ENCODE measurements at regions not wholly inside any gene's neighbourhood (a gene's known extent, or its start where the extent isn't known, plus 50 kb on each side); places are given as distances from the start of the nearest gene placed in this dataset.

DNA sequence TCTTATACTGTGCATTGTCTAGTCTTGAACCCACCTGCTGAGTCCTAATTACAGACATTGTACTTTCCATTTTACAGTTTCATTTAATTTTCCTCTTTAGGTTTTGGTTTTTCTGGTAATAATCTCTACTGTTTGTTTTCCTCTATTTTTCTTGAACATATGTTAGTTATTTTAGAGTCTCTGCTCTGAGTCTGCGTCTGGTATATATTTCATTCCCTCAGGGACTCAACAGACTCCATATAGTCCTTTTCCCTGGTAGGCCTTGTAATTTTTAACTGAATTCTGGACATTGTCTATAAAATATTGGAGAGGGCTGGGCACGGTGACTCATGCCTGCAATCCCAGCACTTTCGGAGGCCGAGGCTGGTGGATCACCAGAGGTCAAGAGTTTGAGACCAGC is 121.8 kb upstream of the STOX2 start:
- no peaks in the 10 kb centered on the region for H3K4me1 ChIP-seq (ENCODE audit: control insufficient read depth in 1 of 2, insufficient read depth in 2 of 2, low read length in 2 of 2)
- no peaks in the 10 kb centered on the region for H3K79me2 ChIP-seq (ENCODE audit: insufficient read depth, low read length)
- no peak overlapping the region for H2AFZ ChIP-seq (ENCODE audit: insufficient read depth, low read depth, low read length, poor library complexity, severe bottlenecking)
- no peaks in the 10 kb centered on the region for H3K9me3 ChIP-seq (replicated peaks in 1 of 2; ENCODE audit: control insufficient read depth in 1 of 2, insufficient read depth in 1 of 2, low read length in 2 of 2)
- peaks cover 8% of the 10 kb centered on the region for H3K4me1 Mint-ChIP-seq
- no peak overlapping the region for H3K27ac ChIP-seq (ENCODE audit: low read depth in 1 of 2, low read length in 2 of 2)
- H3K9me3 Mint-ChIP-seq: peaks cover 0 to 3% (median 1%) of the 10 kb centered on the region in 7 donors
- H3K4me2 ChIP-seq (replicated peaks; ENCODE audit: extremely low read depth, low read length, poor library complexity, severe bottlenecking): no peak overlapping the region
- H3K4me3 ChIP-seq (replicated peaks in 1 of 3; ENCODE audit: low read depth in 2 of 3, low read length in 3 of 3): no peak overlapping the region
- 100% methylated on average over 3 of the region's 4 CpGs for WGBS (ENCODE audit: insufficient coverage)
- no peak overlapping the region for H3K9ac ChIP-seq (ENCODE audit: insufficient read depth, low read length, poor library complexity, severe bottlenecking)
- no peak overlapping the region for H3K4me3 Mint-ChIP-seq
- TF ChIP-seq, protein P1, sequence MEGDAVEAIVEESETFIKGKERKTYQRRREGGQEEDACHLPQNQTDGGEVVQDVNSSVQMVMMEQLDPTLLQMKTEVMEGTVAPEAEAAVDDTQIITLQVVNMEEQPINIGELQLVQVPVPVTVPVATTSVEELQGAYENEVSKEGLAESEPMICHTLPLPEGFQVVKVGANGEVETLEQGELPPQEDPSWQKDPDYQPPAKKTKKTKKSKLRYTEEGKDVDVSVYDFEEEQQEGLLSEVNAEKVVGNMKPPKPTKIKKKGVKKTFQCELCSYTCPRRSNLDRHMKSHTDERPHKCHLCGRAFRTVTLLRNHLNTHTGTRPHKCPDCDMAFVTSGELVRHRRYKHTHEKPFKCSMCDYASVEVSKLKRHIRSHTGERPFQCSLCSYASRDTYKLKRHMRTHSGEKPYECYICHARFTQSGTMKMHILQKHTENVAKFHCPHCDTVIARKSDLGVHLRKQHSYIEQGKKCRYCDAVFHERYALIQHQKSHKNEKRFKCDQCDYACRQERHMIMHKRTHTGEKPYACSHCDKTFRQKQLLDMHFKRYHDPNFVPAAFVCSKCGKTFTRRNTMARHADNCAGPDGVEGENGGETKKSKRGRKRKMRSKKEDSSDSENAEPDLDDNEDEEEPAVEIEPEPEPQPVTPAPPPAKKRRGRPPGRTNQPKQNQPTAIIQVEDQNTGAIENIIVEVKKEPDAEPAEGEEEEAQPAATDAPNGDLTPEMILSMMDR (IDR thresholded peaks at IDR 0.05): no peak
- no peaks in the 10 kb centered on the region for H3K27me3 ChIP-seq (ENCODE audit: control insufficient read depth in 2 of 2, insufficient read depth in 2 of 2, low read length in 2 of 2)
- no peaks in the 10 kb centered on the region for H4K20me1 ChIP-seq (ENCODE audit: insufficient read depth, low read length)
- H3K36me3 ChIP-seq (replicated peaks in 1 of 2; ENCODE audit: control insufficient read depth in 1 of 2, insufficient read depth in 2 of 2, low read length in 2 of 2): no peaks in the 10 kb centered on the region
- intact Hi-C loops (cut with micrococcal nuclease): no loop called here
- H3K27ac Mint-ChIP-seq: no peak overlapping the region
- H3K36me3 Mint-ChIP-seq: no peaks in the 10 kb centered on the region
- H3K27me3 Mint-ChIP-seq (ENCODE audit: low read depth in 3 of 3): peaks cover 0 to 2% (median 0%) of the 10 kb centered on the region in 3 donors
- DNase-seq: no peak

GRCh38 chr4:183783991-183784553 is 121.0 kb upstream of the STOX2 start:
- Histone ChIP-seq H2AFZ (ENCODE audit: insufficient read depth, low read depth, low read length, poor library complexity, severe bottlenecking) (no peak overlapping the region), H3K9me3 (replicated peaks in 1 of 2; ENCODE audit: control insufficient read depth in 1 of 2, insufficient read depth in 1 of 2, low read length in 2 of 2) (no peaks in the 10 kb centered on the region), H3K4me1 (ENCODE audit: control insufficient read depth in 1 of 2, insufficient read depth in 2 of 2, low read length in 2 of 2) (no peaks in the 10 kb centered on the region), H3K4me3 (replicated peaks in 1 of 3; ENCODE audit: low read depth in 2 of 3, low read length in 3 of 3) (no peak overlapping the region), H3K4me2 (replicated peaks; ENCODE audit: extremely low read depth, low read length, poor library complexity, severe bottlenecking) (no peak overlapping the region), H3K9ac (ENCODE audit: insufficient read depth, low read length, poor library complexity, severe bottlenecking) (no peak overlapping the region), H3K36me3 (replicated peaks in 1 of 2; ENCODE audit: control insufficient read depth in 1 of 2, insufficient read depth in 2 of 2, low read length in 2 of 2) (no peaks in the 10 kb centered on the region), H3K79me2 (ENCODE audit: insufficient read depth, low read length) (no peaks in the 10 kb centered on the region), H3K27me3 (ENCODE audit: control insufficient read depth in 2 of 2, insufficient read depth in 2 of 2, low read length in 2 of 2) (no peaks in the 10 kb centered on the region), H4K20me1 (ENCODE audit: insufficient read depth, low read length) (no peaks in the 10 kb centered on the region), H3K27ac (ENCODE audit: low read depth in 1 of 2, low read length in 2 of 2) (no peak overlapping the region)
- peaks cover 0 to 2% (median 0%) of the 10 kb centered on the region in 3 donors for H3K27me3 Mint-ChIP-seq (ENCODE audit: low read depth in 3 of 3)
- TF ChIP-seq, protein P1 (IDR thresholded peaks at IDR 0.05): no peak
- H3K4me1 Mint-ChIP-seq: peaks cover 10% of the 10 kb centered on the region
- 82% methylated on average over 3 of the region's 6 CpGs for whole genome bisulfite sequencing (ENCODE audit: insufficient coverage)
- no peak overlapping the region for H3K4me3 Mint-ChIP-seq
- no peak for DNase-seq
- peaks cover 0 to 4% (median 2%) of the 10 kb centered on the region in 7 donors for H3K9me3 Mint-ChIP-seq
- no peaks in the 10 kb centered on the region for H3K36me3 Mint-ChIP-seq
- H3K27ac Mint-ChIP-seq: no peak overlapping the region
- intact Hi-C loops (cut with micrococcal nuclease): no loop called here
